GM12878 (cell line): ENCODE measurements at regions not wholly inside any gene's neighbourhood (a gene's known extent, or its start where the extent isn't known, plus 50 kb on each side); places are given as distances from the start of the nearest gene placed in this dataset.

Experiments
- ATAC-seq: fragments of 200-7000 bp; cut with Tn5 transposase; 3 replicates; pipeline ENCODE4 v1.9.1; 2020; ENCODE audit warnings: mild to moderate bottlenecking, moderate library complexity
- BruUV-seq: library from RNA; stranded (reverse); fragments of 400-500 nt; replicated peaks from 2 replicates; lab custom pipeline; 2021; lab: Mats Ljungman, UMichigan
- CTCF ChIA-PET: fragments of 300-600 bp; sonication (Branson Sonifier 250); formaldehyde crosslinking; extraction: SDS; loops from one replicate; lab custom pipeline; 2021; ENCODE audit warnings: inconsistent platforms; lab: Yijun Ruan, JAX
- POLR2A ChIA-PET: fragments of 350-600 bp; formaldehyde crosslinking; extraction: SDS; loops from one replicate; lab custom pipeline; 2021; ENCODE audit warnings: inconsistent platforms; lab: Charles Lee
- RAD21 ChIA-PET: fragments of 300-600 bp; sonication (Branson Sonifier 250); formaldehyde crosslinking; loops from one replicate; lab custom pipeline; 2023; ENCODE audit warnings: antibody characterized with exemption; ENCODE audit not compliant: unreplicated experiment; lab: Charles Lee
- SMC1A ChIA-PET: fragments of 300-600 bp; sonication (Branson Sonifier 250); formaldehyde crosslinking; loops from one replicate; lab custom pipeline; 2023; ENCODE audit not compliant: unreplicated experiment, uncharacterized antibody; lab: Charles Lee
- DNase-seq: peaks from one replicate; pipeline ENCODE4 v3.0.0-alpha.2; 2011; ENCODE audit warnings: low read depth, low spot score
- FAIRE-seq: peaks from 3 replicates; lab custom pipeline; 2011; peaks lifted over from hg19 to GRCh38; lab: Jason Lieb, UNC
- H2AFZ ChIP-seq: 2 replicates; pipeline ENCODE4 v1.6.0; 2011; ENCODE audit warnings: low read depth, low read length, control low read depth; ENCODE audit not compliant: control insufficient read depth
- H3K27ac ChIP-seq: 2 replicates; pipeline ENCODE4 v1.5.1; 2011; ENCODE audit warnings: control low read depth; ENCODE audit not compliant: control insufficient read depth, insufficient read depth
- H3K27me3 ChIP-seq, 2 experiments: replicated peaks in 1 of 2; 2 replicates each; pipeline versions ENCODE4 v1.6.0 to v1.6.1; 2011; ENCODE audit warnings: low read length in 1 of 2; ENCODE audit not compliant: control insufficient read depth in 2 of 2, insufficient read depth in 2 of 2
- H3K36me3 ChIP-seq, 2 experiments: 2 replicates each; pipeline ENCODE4 v1.5.1; 2011; ENCODE audit warnings: low read length in 1 of 2; ENCODE audit not compliant: control insufficient read depth in 2 of 2, insufficient read depth in 2 of 2
- H3K4me1 ChIP-seq: 2 replicates; pipeline ENCODE4 v1.6.1; 2011; ENCODE audit warnings: mild to moderate bottlenecking, low read length, moderate library complexity, mixed read lengths; ENCODE audit not compliant: control insufficient read depth, insufficient read depth
- H3K4me2 ChIP-seq: 2 replicates; pipeline ENCODE4 v1.6.0; 2011; ENCODE audit warnings: control low read depth; ENCODE audit not compliant: control insufficient read depth, insufficient read depth
- H3K4me3 ChIP-seq: fragments of 200-600 bp; sonication (generic); 2 replicates; pipeline ENCODE4 v1.5.1; 2016
- H3K79me2 ChIP-seq: 2 replicates; pipeline ENCODE4 v1.6.0; 2011; ENCODE audit warnings: low read length; ENCODE audit not compliant: control insufficient read depth, insufficient read depth
- H3K9ac ChIP-seq: 2 replicates; pipeline ENCODE4 v1.8.0; 2011; ENCODE audit warnings: low read length, control low read depth, mixed read lengths; ENCODE audit not compliant: control insufficient read depth, insufficient read depth
- H3K9me3 ChIP-seq: replicated peaks from 3 replicates; pipeline ENCODE4 v1.5.1; 2011; ENCODE audit warnings: mild to moderate bottlenecking, low read length; ENCODE audit not compliant: control insufficient read depth, insufficient read depth
- H4K20me1 ChIP-seq: 2 replicates; pipeline ENCODE4 v1.6.0; 2011; ENCODE audit not compliant: control insufficient read depth, insufficient read depth
- CREM ChIP-seq: IDR thresholded peaks from 2 replicates; pipeline ENCODE4 v1.6.1; 2014; ENCODE audit warnings: antibody characterized with exemption, low read depth
- EED ChIP-seq: sonication (generic); IDR thresholded peaks from 2 replicates; pipeline ENCODE4 v1.6.1; 2016; ENCODE audit warnings: antibody characterized with exemption, low read depth
- ELK1 ChIP-seq: IDR thresholded peaks from 2 replicates; pipeline ENCODE4 v1.6.1; 2012; ENCODE audit warnings: low read depth, low read length, improper control_type of control experiment
- EP300 ChIP-seq, 2 experiments: fragments of 150-350 bp in 1 of 2; IDR thresholded peaks; 2 replicates each; pipeline ENCODE4 v1.6.1; 2011 to 2012; ENCODE audit warnings: low read depth in 2 of 2, low read length in 2 of 2, borderline replicate concordance in 1 of 2, improper control_type of control experiment in 1 of 2, inconsistent platforms in 1 of 2; ENCODE audit not compliant: control insufficient read depth in 1 of 2
- FOS ChIP-seq: IDR thresholded peaks from 3 replicates; pipeline ENCODE4 v1.6.1; 2011; ENCODE audit warnings: borderline replicate concordance; ENCODE audit not compliant: insufficient read length; ENCODE audit errors: extremely low read depth
- MTA2 ChIP-seq: fragments of 450-650 bp; IDR thresholded peaks from 2 replicates; pipeline ENCODE4 v1.6.1; 2016; ENCODE audit warnings: low read depth, mild to moderate bottlenecking, moderate library complexity
- STAT1 ChIP-seq: fragments of 450-650 bp; conservative IDR thresholded peaks from 2 replicates; pipeline ENCODE4 v1.6.1; 2014; ENCODE audit warnings: antibody characterized with exemption, mild to moderate bottlenecking
- ZNF687 ChIP-seq: fragments of 450-650 bp; IDR thresholded peaks from 2 replicates; pipeline ENCODE4 v1.6.1; 2017; ENCODE audit warnings: mild to moderate bottlenecking, moderate library complexity
- WGBS: methylation state at CpG from one replicate; pipeline ENCODE4 v1.1.6; 2016; ENCODE audit warnings: low lambda C conversion rate; ENCODE audit not compliant: insufficient replicate concordance, insufficient coverage; ENCODE audit errors: missing lambda C conversion rate; 5-methylcytosine and 5-hydroxymethylcytosine counted together
- in situ Hi-C: fragments of 300-500 bp; cut with MboI; formaldehyde crosslinking; loops from 9 replicates; pipeline ENCODE4 v1.14.3; 2018; ENCODE audit warnings: mixed read lengths
- intact Hi-C: fragments of 100-400 bp; cut with micrococcal nuclease; formaldehyde crosslinking; loops from one replicate; pipeline ENCODE4 v1.14.2; 2022; ENCODE audit not compliant: unreplicated experiment

GRCh38 chr22:49090061-49090852 lies 737.4 kb downstream of the BRD1 start:
- H3K4me2 ChIP-seq: no peak overlapping the region
- intact Hi-C loops: no loop called here
- no peaks in the 10 kb centered on the region for H3K27me3 ChIP-seq
- H3K4me3 ChIP-seq: no peak overlapping the region
- no peaks in the 10 kb centered on the region for H4K20me1 ChIP-seq
- 48% methylated on average over 20 of the region's 20 CpGs for WGBS
- FAIRE-seq (no peak), ATAC-seq (no peak), DNase-seq (no peak)
- TF ChIP-seq MTA2: no peak
- TF ChIP-seq EP300 (IDR thresholded peaks at IDR 0.05; ENCODE audit: borderline replicate concordance in 1 of 2, control insufficient read depth in 1 of 2, low read depth in 2 of 2, low read length in 2 of 2): no peak
- TF ChIP-seq STAT1: no peak
- no peaks in the 10 kb centered on the region for H3K36me3 ChIP-seq
- SMC1A ChIA-PET: no interaction called here
- CTCF ChIA-PET: no interaction called here
- no TSS peak for BruUV-seq
- in situ Hi-C loops: no loop called here
- H3K9ac ChIP-seq: no peak overlapping the region
- no peaks in the 10 kb centered on the region; the same call in 2 of the 3 replicates for H3K9me3 ChIP-seq
- no peak overlapping the region for H3K27ac ChIP-seq
- RAD21 ChIA-PET: no interaction called here
- H2AFZ ChIP-seq: no peak overlapping the region
- H3K79me2 ChIP-seq: no peaks in the 10 kb centered on the region
- H3K4me1 ChIP-seq: no peaks in the 10 kb centered on the region
- POLR2A ChIA-PET: no interaction called here

- Histone ChIP-seq H3K4me1 (no peaks in the 10 kb centered on the region), H3K27me3 (no peaks in the 10 kb centered on the region), H3K9ac (no peak overlapping the region), H3K4me2 (no peak overlapping the region), H2AFZ (no peak overlapping the region), H3K27ac (no peak overlapping the region), H3K9me3 (no peaks in the 10 kb centered on the region; the same call in 2 of the 3 replicates), H4K20me1 (no peaks in the 10 kb centered on the region), H3K36me3 (no peaks in the 10 kb centered on the region), H3K79me2 (no peaks in the 10 kb centered on the region), H3K4me3 (no peak overlapping the region)
- TF ChIP-seq EED (no peak), ZNF687 (no peak), ELK1 (no peak), CREM (no peak), FOS (no peak)
- BruUV-seq: no TSS peak
- in situ Hi-C loops (no loop called here), intact Hi-C loops (no loop called here)
- CTCF ChIA-PET: no interaction called here
- 42% methylated on average over 28 of the region's 35 CpGs for WGBS
- SMC1A ChIA-PET: no interaction called here
- no peak for DNase-seq
- no peak for FAIRE-seq
- RAD21 ChIA-PET: no interaction called here
- ATAC-seq: no peak
- POLR2A ChIA-PET: no interaction called here
These were observed 738.6 kb downstream of the BRD1 start for GRCh38 chr22:49088801-49089791.
